ENCODE measurements at regions not wholly inside any gene's neighbourhood (a gene's known extent, or its start where the extent isn't known, plus 50 kb on each side); places are given as distances from the start of the nearest gene placed in this dataset.

DNA sequence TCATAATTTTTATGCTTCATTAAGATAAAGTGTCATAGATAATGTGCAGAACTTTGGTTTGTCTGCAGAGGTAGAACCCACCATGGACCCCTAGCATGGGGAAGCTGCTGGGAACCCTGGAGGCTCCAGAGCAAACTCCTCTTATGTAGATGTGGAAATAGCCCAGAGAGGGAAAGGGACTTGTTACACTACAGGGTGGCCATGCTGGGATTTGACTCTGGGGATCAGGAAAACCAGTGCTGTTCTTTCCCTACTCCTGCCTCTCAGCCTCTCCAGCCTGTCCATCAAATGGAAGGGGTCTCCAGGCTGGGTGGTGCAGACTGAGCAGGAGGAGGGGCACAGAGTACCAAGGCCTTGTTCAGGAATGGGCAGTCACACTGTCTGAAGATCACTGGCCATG, 54.2 kb downstream of the MSX1 start:
- DNase-seq = no peak
- H3K27me3 Mint-ChIP-seq = peaks cover 5% of the 10 kb centered on the region in 2 donors
- ChIA-PET CTCF (no interaction called here), POLR2A (no interaction called here)
- H3K36me3 Mint-ChIP-seq = no peaks in the 10 kb centered on the region
- no peak overlapping the region for H3K27ac Mint-ChIP-seq
- peaks cover 0 to 3% (median 0%) of the 10 kb centered on the region in 5 donors for H3K9me3 Mint-ChIP-seq
- H3K27ac ChIP-seq (ENCODE audit: low read depth, low read length) = no peak overlapping the region
- H3K27me3 ChIP-seq (ENCODE audit: insufficient read depth, low read length, poor library complexity, severe bottlenecking) = no peaks in the 10 kb centered on the region
- H3K36me3 ChIP-seq (ENCODE audit: insufficient read depth, low read length) = no peaks in the 10 kb centered on the region
- no peaks in the 10 kb centered on the region for H3K9me3 ChIP-seq (ENCODE audit: low read length)
- no peaks in the 10 kb centered on the region for H3K4me1 Mint-ChIP-seq
- no peak overlapping the region for H3K4me3 ChIP-seq (ENCODE audit: low read length)
- no peak overlapping the region for H3K4me3 Mint-ChIP-seq
- no peaks in the 10 kb centered on the region for H3K4me1 ChIP-seq (ENCODE audit: insufficient read depth, low read length)

DNA sequence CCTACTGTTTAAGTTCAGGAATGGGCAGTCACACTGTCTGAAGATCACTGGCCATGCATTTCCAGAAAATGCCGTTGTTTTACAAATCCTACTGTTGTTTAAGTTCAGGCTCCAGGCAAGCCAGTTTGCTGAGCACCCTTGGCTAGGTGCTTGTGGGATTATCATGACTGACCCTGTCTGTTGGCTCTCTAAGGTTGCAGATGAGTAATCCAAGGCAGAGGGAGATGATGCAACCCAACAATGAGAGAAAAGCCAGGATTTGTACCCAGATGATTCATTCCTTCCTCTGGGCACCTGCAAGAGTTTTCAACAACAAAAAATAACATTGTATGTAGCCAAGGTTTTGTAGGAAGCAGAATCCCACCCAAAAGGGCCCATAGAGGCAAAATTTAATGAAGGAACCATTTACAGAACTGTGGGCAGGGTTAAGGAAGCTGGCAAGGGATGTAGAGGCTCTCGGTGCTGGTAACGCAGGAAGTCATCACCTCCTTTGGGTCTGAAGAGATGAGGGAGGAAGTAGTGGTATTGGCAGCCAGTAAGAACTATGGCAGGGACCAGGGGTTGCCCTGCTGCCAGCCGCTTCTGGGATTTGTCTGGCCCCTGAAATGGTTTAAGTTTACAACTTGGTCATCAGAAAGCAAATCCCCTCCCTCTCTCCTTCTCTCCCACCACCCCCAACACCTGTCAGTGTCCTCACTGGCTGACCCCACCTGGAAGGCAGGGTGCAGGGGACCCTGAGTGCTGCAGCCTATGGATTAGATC, 54.8 kb downstream of the MSX1 start:
- ChIA-PET CTCF (no interaction called here), POLR2A (no interaction called here)
- Histone ChIP-seq H3K4me3 (ENCODE audit: low read length) (no peak overlapping the region), H3K9me3 (ENCODE audit: low read length) (no peaks in the 10 kb centered on the region), H3K27ac (ENCODE audit: low read depth, low read length) (no peak overlapping the region), H3K36me3 (ENCODE audit: insufficient read depth, low read length) (no peaks in the 10 kb centered on the region), H3K4me1 (ENCODE audit: insufficient read depth, low read length) (no peaks in the 10 kb centered on the region), H3K27me3 (ENCODE audit: insufficient read depth, low read length, poor library complexity, severe bottlenecking) (no peaks in the 10 kb centered on the region)
- peaks cover 0 to 3% (median 0%) of the 10 kb centered on the region in 5 donors for H3K9me3 Mint-ChIP-seq
- H3K27me3 Mint-ChIP-seq = peaks cover 5 to 7% of the 10 kb centered on the region in 2 donors
- H3K4me3 Mint-ChIP-seq = no peak overlapping the region
- no peak overlapping the region for H3K27ac Mint-ChIP-seq
- H3K4me1 Mint-ChIP-seq = no peaks in the 10 kb centered on the region
- no peaks in the 10 kb centered on the region for H3K36me3 Mint-ChIP-seq
- DNase-seq = no peak

DNA sequence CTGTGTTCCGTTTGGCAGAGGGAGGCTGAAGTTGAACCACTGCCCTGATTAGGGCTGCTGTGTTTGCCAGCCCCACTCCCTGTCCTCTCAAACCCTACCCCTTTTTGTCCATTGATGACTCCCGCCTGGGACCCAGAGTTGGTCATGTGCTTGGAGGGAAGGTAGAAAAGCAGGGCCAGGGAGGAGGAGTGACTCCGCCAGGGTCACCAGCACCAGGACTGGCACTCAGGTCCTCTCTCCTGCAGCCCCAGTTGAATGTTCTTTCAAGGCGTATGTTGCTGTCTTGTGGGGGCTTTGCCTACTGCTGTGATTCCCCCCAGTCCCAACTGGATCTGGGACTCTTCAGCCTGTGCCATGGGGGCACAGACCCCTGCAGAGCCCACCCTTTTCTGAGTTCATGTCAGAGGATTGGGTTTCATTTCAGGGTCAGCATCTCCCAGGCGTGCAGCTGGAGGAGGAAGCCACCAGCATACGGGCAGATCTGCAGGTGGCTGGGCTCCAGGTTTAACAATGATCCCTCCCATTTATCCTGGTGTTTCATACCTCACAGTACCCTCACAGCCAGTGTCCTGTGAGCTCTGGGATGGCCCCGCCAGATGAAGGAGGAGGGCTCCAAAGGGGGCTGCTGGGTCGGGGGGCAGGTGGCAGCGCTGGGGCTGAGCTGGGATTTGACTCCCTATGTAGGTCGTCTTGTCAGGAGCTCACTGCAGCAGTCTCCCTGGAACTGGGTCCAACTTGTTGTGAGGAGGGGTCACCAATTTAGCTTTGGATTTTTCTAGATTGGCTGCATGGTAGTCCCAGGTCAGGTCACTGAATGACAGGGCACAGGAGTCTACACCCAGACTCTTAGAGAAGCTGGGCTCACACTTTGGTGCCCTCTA, 55.7 kb downstream of the MSX1 start:
- ChIA-PET CTCF (no interaction called here), POLR2A (no interaction called here)
- Histone ChIP-seq H3K36me3 (ENCODE audit: insufficient read depth, low read length) (no peaks in the 10 kb centered on the region), H3K9me3 (ENCODE audit: low read length) (no peaks in the 10 kb centered on the region), H3K4me1 (ENCODE audit: insufficient read depth, low read length) (no peaks in the 10 kb centered on the region), H3K27me3 (ENCODE audit: insufficient read depth, low read length, poor library complexity, severe bottlenecking) (no peaks in the 10 kb centered on the region), H3K27ac (ENCODE audit: low read depth, low read length) (no peak overlapping the region), H3K4me3 (ENCODE audit: low read length) (no peak overlapping the region)
- Mint-ChIP-seq H3K4me1 (no peaks in the 10 kb centered on the region), H3K4me3 (no peak overlapping the region), H3K9me3 (peaks cover 0 to 3% (median 0%) of the 10 kb centered on the region in 5 donors), H3K27me3 (peaks cover 5 to 7% of the 10 kb centered on the region in 2 donors), H3K36me3 (no peaks in the 10 kb centered on the region), H3K27ac (no peak overlapping the region)
- no peak for DNase-seq

DNA sequence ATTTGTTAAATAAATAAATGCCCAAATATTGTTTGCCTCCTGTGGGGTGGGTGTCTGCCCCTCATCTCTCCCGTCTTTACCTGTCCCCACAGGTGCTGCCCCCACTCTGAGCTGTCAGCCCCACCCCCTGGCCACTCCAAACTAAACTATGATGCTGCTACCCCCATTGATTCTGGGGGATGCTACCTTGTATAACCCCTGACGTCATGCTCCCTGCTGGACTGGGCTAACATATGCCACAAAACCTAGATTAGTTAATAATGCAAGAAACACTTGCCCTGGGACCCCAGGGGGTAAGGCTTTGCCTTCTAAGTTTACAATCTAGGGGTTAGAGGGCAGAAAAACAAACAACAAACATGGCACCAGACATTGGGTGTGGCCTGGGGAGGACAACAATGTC, 58.6 kb downstream of the MSX1 start:
- H3K27me3 ChIP-seq (ENCODE audit: insufficient read depth, low read length, poor library complexity, severe bottlenecking) = no peaks in the 10 kb centered on the region
- H3K27me3 Mint-ChIP-seq = peaks cover 8 to 10% of the 10 kb centered on the region in 2 donors
- ChIA-PET POLR2A (no interaction called here), CTCF (no interaction called here)
- no peak for DNase-seq
- H3K9me3 ChIP-seq (ENCODE audit: low read length) = no peaks in the 10 kb centered on the region
- peaks cover 0 to 4% (median 2%) of the 10 kb centered on the region in 3 donors for H3K36me3 Mint-ChIP-seq
- no peak overlapping the region for H3K27ac Mint-ChIP-seq
- H3K36me3 ChIP-seq (ENCODE audit: insufficient read depth, low read length) = no peaks in the 10 kb centered on the region
- no peak overlapping the region for H3K4me3 Mint-ChIP-seq
- H3K9me3 Mint-ChIP-seq = peaks cover 0 to 3% (median 0%) of the 10 kb centered on the region in 5 donors
- no peak overlapping the region for H3K27ac ChIP-seq (ENCODE audit: low read depth, low read length)
- H3K4me3 ChIP-seq (ENCODE audit: low read length) = no peak overlapping the region
- peaks cover 10 to 19% (median 17%) of the 10 kb centered on the region in 3 donors for H3K4me1 Mint-ChIP-seq
- peaks cover 6% of the 10 kb centered on the region for H3K4me1 ChIP-seq (ENCODE audit: insufficient read depth, low read length)

DNA sequence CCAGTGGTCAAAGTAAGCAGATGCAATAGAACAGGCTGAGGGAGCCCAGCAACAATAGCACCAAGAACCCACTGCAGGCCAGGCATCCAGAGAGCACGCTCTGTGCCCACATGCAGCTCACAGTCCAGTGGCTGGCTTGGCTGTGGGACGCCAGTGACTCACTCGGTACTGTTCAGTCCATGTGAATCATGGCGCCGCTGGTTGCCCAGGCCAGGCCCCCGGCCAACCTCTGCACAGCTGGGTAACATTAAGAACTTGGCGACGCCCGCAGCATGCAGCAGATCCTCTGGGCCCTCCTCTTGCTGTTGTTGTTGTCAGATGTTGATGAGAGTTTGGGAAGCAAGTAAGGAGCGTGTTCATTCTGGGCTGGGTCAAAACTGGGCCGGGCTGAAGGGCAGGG, 60.5 kb downstream of the MSX1 start:
- ChIA-PET POLR2A (no interaction called here), CTCF (no interaction called here)
- H3K9me3 Mint-ChIP-seq = peaks cover 0 to 3% (median 0%) of the 10 kb centered on the region in 5 donors
- Histone ChIP-seq H3K36me3 (ENCODE audit: insufficient read depth, low read length) (no peaks in the 10 kb centered on the region), H3K27me3 (ENCODE audit: insufficient read depth, low read length, poor library complexity, severe bottlenecking) (no peaks in the 10 kb centered on the region), H3K27ac (ENCODE audit: low read depth, low read length) (no peak overlapping the region), H3K4me1 (ENCODE audit: insufficient read depth, low read length) (peaks cover 7% of the 10 kb centered on the region), H3K4me3 (ENCODE audit: low read length) (no peak overlapping the region), H3K9me3 (ENCODE audit: low read length) (no peaks in the 10 kb centered on the region)
- no peak overlapping the region for H3K4me3 Mint-ChIP-seq
- DNase-seq = no peak
- H3K36me3 Mint-ChIP-seq = peaks cover 0 to 4% (median 3%) of the 10 kb centered on the region in 3 donors
- H3K4me1 Mint-ChIP-seq = peaks cover 14 to 26% (median 21%) of the 10 kb centered on the region in 3 donors
- peaks cover 7 to 25% of the 10 kb centered on the region in 2 donors for H3K27me3 Mint-ChIP-seq
- H3K27ac Mint-ChIP-seq = peak overlapping the region in 1 of 8 donors; percentile 38

DNA sequence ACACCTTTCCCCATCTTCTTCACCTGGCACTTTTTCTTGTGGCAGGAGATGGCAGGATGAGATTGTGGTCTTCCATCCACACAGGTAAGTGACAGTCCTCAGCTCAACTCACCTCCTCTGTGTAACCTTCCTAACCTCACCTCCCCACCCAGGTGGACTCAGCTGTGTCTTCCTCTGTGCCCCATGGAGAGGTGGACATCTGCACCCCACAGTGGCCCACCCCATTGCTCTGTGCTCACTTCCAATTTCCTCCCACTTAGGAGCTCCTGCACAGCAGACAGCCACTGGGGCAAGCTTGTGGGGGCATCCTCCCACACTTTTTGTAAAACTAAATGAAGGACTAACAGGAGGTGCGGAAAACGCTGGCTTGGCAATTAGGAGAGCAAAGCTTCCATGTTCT, 61.6 kb downstream of the MSX1 start:
- no peak overlapping the region for H3K27ac ChIP-seq (ENCODE audit: low read depth, low read length)
- H3K4me1 ChIP-seq (ENCODE audit: insufficient read depth, low read length) = peaks cover 7% of the 10 kb centered on the region
- Mint-ChIP-seq H3K36me3 (peaks cover 0 to 4% (median 3%) of the 10 kb centered on the region in 3 donors), H3K4me1 (peaks cover 14 to 26% (median 21%) of the 10 kb centered on the region in 3 donors), H3K27me3 (peaks cover 9 to 28% of the 10 kb centered on the region in 2 donors), H3K9me3 (peaks cover 0 to 3% (median 0%) of the 10 kb centered on the region in 5 donors), H3K27ac (peak overlapping the region in 1 of 8 donors; percentile 7), H3K4me3 (no peak overlapping the region)
- POLR2A ChIA-PET = no interaction called here
- H3K36me3 ChIP-seq (ENCODE audit: insufficient read depth, low read length) = no peaks in the 10 kb centered on the region
- CTCF ChIA-PET = no interaction called here
- DNase-seq = no peak
- H3K27me3 ChIP-seq (ENCODE audit: insufficient read depth, low read length, poor library complexity, severe bottlenecking) = no peaks in the 10 kb centered on the region
- H3K9me3 ChIP-seq (ENCODE audit: low read length) = no peaks in the 10 kb centered on the region
- H3K4me3 ChIP-seq (ENCODE audit: low read length) = no peak overlapping the region

DNA sequence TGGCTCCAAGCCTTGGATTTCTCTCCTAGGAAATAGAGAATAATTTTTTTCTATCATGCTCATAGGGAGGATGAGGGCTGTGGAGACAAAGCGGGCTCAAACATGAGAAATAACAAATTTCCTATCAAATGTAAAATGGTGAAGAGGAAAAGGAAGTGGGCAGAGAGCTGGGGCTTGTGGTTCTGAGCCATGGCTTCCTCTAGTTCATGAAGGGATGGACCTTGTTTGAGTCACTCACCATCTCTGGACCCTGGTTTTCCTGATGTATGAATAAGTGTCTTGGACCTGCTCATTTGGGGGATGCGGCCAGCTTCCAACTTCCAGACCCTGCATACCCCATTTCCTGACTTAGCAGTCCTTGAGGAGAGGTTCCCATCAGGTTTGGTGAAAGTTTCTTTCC, 63.0 kb downstream of the MSX1 start:
- no peak for DNase-seq
- peaks cover 15 to 30% of the 10 kb centered on the region in 2 donors for H3K27me3 Mint-ChIP-seq
- peaks cover 0 to 4% (median 3%) of the 10 kb centered on the region in 3 donors for H3K36me3 Mint-ChIP-seq
- ChIA-PET POLR2A (no interaction called here), CTCF (no interaction called here)
- no peak overlapping the region for H3K27ac ChIP-seq (ENCODE audit: low read depth, low read length)
- peaks cover 14 to 26% (median 21%) of the 10 kb centered on the region in 3 donors for H3K4me1 Mint-ChIP-seq
- H3K4me3 ChIP-seq (ENCODE audit: low read length) = no peak overlapping the region
- peaks cover 0 to 1% (median 0%) of the 10 kb centered on the region in 5 donors for H3K9me3 Mint-ChIP-seq
- no peaks in the 10 kb centered on the region for H3K36me3 ChIP-seq (ENCODE audit: insufficient read depth, low read length)
- no peaks in the 10 kb centered on the region for H3K9me3 ChIP-seq (ENCODE audit: low read length)
- H3K27me3 ChIP-seq (ENCODE audit: insufficient read depth, low read length, poor library complexity, severe bottlenecking) = no peaks in the 10 kb centered on the region
- H3K27ac Mint-ChIP-seq = no peak overlapping the region
- peak overlapping the region in 2 of 7 donors; percentile 10 to 75 for H3K4me3 Mint-ChIP-seq
- peaks cover 7% of the 10 kb centered on the region for H3K4me1 ChIP-seq (ENCODE audit: insufficient read depth, low read length)

DNA sequence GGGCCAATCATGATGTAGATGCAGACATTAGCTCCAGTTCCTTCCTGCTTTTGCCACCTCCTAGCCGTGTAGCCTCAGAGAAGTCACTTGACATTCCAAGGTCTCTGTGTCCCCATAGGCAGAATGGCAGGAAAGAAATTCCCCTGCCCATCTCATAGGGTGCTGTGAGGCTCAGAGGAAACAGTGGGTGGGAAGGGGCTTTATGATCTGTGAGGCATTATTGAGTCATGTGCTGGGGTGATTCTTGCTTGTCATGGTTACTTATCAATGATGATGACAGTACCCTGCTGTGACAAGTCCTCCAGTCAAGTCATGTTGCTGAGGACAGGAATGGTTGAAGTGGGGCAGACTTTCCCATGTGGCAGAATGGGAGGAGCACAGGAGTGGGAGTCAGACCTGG, 63.7 kb downstream of the MSX1 start:
- no peaks in the 10 kb centered on the region for H3K9me3 Mint-ChIP-seq
- peaks cover 0 to 4% (median 3%) of the 10 kb centered on the region in 3 donors for H3K36me3 Mint-ChIP-seq
- Histone ChIP-seq H3K27me3 (ENCODE audit: insufficient read depth, low read length, poor library complexity, severe bottlenecking) (no peaks in the 10 kb centered on the region), H3K36me3 (ENCODE audit: insufficient read depth, low read length) (no peaks in the 10 kb centered on the region), H3K9me3 (ENCODE audit: low read length) (no peaks in the 10 kb centered on the region), H3K4me1 (ENCODE audit: insufficient read depth, low read length) (peaks cover 7% of the 10 kb centered on the region), H3K4me3 (ENCODE audit: low read length) (no peak overlapping the region), H3K27ac (ENCODE audit: low read depth, low read length) (no peak overlapping the region)
- peaks cover 14 to 26% (median 21%) of the 10 kb centered on the region in 3 donors for H3K4me1 Mint-ChIP-seq
- no peak overlapping the region for H3K27ac Mint-ChIP-seq
- DNase-seq = no peak
- no peak overlapping the region for H3K4me3 Mint-ChIP-seq
- POLR2A ChIA-PET = no interaction called here
- CTCF ChIA-PET = no interaction called here
- peaks cover 17 to 30% of the 10 kb centered on the region in 2 donors for H3K27me3 Mint-ChIP-seq

Data from CD8-positive, alpha-beta memory T cell (primary cell).